Ishikawa (cell line): ENCODE measurements at regions not wholly inside any gene's neighbourhood (a gene's known extent, or its start where the extent isn't known, plus 50 kb on each side); places are given as distances from the start of the nearest gene placed in this dataset.

Experiments
- CEBPB ChIP-seq: IDR thresholded peaks from 2 replicates; pipeline ENCODE4 v1.6.1; 2012
- EGR1 ChIP-seq: IDR thresholded peaks from 2 replicates; pipeline ENCODE4 v1.6.1; 2012
- EP300 ChIP-seq: IDR thresholded peaks from 2 replicates; pipeline ENCODE4 v1.6.1; 2012; ENCODE audit warnings: borderline replicate concordance
- FOXM1 ChIP-seq: IDR thresholded peaks from 2 replicates; pipeline ENCODE4 v1.6.1; 2012; ENCODE audit warnings: low read depth, borderline replicate concordance
- MAX ChIP-seq: IDR thresholded peaks from 2 replicates; pipeline ENCODE4 v1.6.1; 2012
- NFIC ChIP-seq: IDR thresholded peaks from 2 replicates; pipeline ENCODE4 v1.6.1; 2012
- RAD21 ChIP-seq: IDR thresholded peaks from 2 replicates; pipeline ENCODE4 v1.6.1; 2012; ENCODE audit warnings: low read depth
- REST ChIP-seq: IDR thresholded peaks from 2 replicates; pipeline ENCODE4 v1.6.1; 2012; ENCODE audit warnings: low read depth, mild to moderate bottlenecking
- TAF1 ChIP-seq: IDR thresholded peaks from 2 replicates; pipeline ENCODE4 v1.6.1; 2012; ENCODE audit warnings: low read depth, mild to moderate bottlenecking
- TCF12 ChIP-seq: IDR thresholded peaks from 2 replicates; pipeline ENCODE4 v1.6.1; 2012; ENCODE audit warnings: low read depth
- TEAD4 ChIP-seq: IDR thresholded peaks from 2 replicates; pipeline ENCODE4 v1.6.1; 2012
- USF1 ChIP-seq: IDR thresholded peaks from 2 replicates; pipeline ENCODE4 v1.6.1; 2012
- YY1 ChIP-seq: IDR thresholded peaks from 2 replicates; pipeline ENCODE4 v1.6.1; 2012; ENCODE audit warnings: low read depth
- ZBTB7A ChIP-seq: IDR thresholded peaks from 2 replicates; pipeline ENCODE4 v1.6.1; 2012; ENCODE audit warnings: low read depth

- TF ChIP-seq EP300: no peak
- TF ChIP-seq CEBPB: no peak
- no peak for TF ChIP-seq USF1
- TF ChIP-seq EGR1: no peak
- TF ChIP-seq FOXM1: no peak
- no peak for TF ChIP-seq RAD21
- TF ChIP-seq MAX: no peak
- no peak for TF ChIP-seq NFIC
- no peak for TF ChIP-seq TEAD4
- TF ChIP-seq TAF1: no peak
- no peak for TF ChIP-seq REST
- no peak for TF ChIP-seq YY1
- TF ChIP-seq ZBTB7A: no peak
- TF ChIP-seq TCF12: no peak
Observed at GRCh38 chr11:97854357-97854756, 1166.4 kb upstream of the CNTN5 start.
